ENCODE measurements at regions not wholly inside any gene's neighbourhood (a gene's known extent, or its start where the extent isn't known, plus 50 kb on each side); places are given as distances from the start of the nearest gene placed in this dataset.

GRCh38 chr1:197991594-197991993 lies 74.4 kb downstream of the LHX9 start (continued):
- TF ChIP-seq ZBTB40 (IDR thresholded peaks at IDR 0.05; ENCODE audit: borderline replicate concordance): no peak
- no peak for TF ChIP-seq CEBPB (IDR thresholded peaks at IDR 0.05; ENCODE audit: borderline replicate concordance in 1 of 2, low read depth in 2 of 2, low read length in 2 of 2)
- no peak for TF ChIP-seq GABPA (IDR thresholded peaks at IDR 0.05; ENCODE audit: low read depth)
- no peak for TF ChIP-seq CBX5 (IDR thresholded peaks at IDR 0.05; ENCODE audit: low read depth)
- no peak for TF ChIP-seq IKZF1 (conservative IDR thresholded peaks at IDR 0.05)
- TF ChIP-seq ZNF274 (IDR thresholded peaks at IDR 0.05; ENCODE audit: insufficient read depth, insufficient read length): no peak
- TF ChIP-seq POU2F2 (IDR thresholded peaks at IDR 0.05; ENCODE audit: borderline replicate concordance, low read depth, low read length): no peak
- no peak for TF ChIP-seq CREM (IDR thresholded peaks at IDR 0.05; ENCODE audit: low read depth)
- TF ChIP-seq LARP7 (IDR thresholded peaks at IDR 0.05): no peak
- no peak for TF ChIP-seq FOXM1 (IDR thresholded peaks at IDR 0.05; ENCODE audit: low read depth, low read length)

DNA sequence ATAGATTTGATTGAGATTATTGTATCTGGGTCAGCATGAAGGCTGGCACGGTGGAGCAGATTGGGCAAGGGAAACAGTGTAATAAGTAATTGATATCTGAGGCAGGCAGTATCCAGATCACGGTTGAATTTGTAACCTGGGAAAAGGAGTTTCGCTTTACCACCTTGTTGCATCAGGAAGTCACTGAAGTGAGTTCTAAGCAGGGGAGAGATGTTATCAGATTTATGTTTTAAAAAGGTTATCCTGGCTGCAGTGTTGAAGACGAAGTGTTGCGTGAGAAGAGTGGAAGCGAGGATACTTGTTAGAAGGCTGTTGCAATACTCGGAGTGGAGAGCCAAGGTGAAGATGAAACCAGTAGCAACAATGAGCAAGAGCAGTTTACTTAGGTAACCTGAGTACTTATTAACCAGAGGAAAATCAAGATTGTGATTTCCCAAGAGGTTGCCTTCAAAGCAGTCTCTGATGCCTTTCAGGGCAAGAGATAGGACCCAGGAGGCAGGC lies 77.8 kb downstream of the LHX9 start:
- H3K27ac ChIP-seq (ENCODE audit: control insufficient read depth, insufficient read depth): no peak overlapping the region
- DNase-seq (ENCODE audit: low read depth, low spot score) (no peak), FAIRE-seq (no peak), ATAC-seq (no peak)
- H3K79me2 ChIP-seq (ENCODE audit: control insufficient read depth, insufficient read depth, low read length): no peaks in the 10 kb centered on the region
- no peak overlapping the region for H3K4me3 ChIP-seq
- no peaks in the 10 kb centered on the region for H3K9me3 ChIP-seq (replicated peaks; ENCODE audit: control insufficient read depth, insufficient read depth, low read length)
- intact Hi-C loops (cut with micrococcal nuclease; ENCODE audit: unreplicated experiment) (no loop called here), in situ Hi-C loops (cut with MboI) (no loop called here)
- no peak overlapping the region for H3K9ac ChIP-seq (ENCODE audit: control insufficient read depth, insufficient read depth, low read length)
- H3K4me1 ChIP-seq (ENCODE audit: control insufficient read depth, insufficient read depth, low read length): no peaks in the 10 kb centered on the region
- BruUV-seq (replicated peaks): no TSS peak
- ChIA-PET RAD21 (ENCODE audit: unreplicated experiment) (no interaction called here), SMC1A (ENCODE audit: uncharacterized antibody, unreplicated experiment) (interaction anchor here (1.4 kb wide), 1 partner anchor 125 kb away, joined by 3 read pairs; no protein-coding TSS in a partner anchor), POLR2A (no interaction called here), CTCF (no interaction called here)
- no peaks in the 10 kb centered on the region for H4K20me1 ChIP-seq (ENCODE audit: control insufficient read depth, insufficient read depth)
- WGBS (ENCODE audit: insufficient coverage, insufficient replicate concordance, low lambda C conversion rate, missing lambda C conversion rate): 52% methylated on average over 7 of the region's 7 CpGs
- H3K4me2 ChIP-seq (ENCODE audit: control insufficient read depth, insufficient read depth): no peak overlapping the region
- H3K27me3 ChIP-seq (replicated peaks in 1 of 2; ENCODE audit: control insufficient read depth in 2 of 2, insufficient read depth in 2 of 2, low read length in 1 of 2): no peaks in the 10 kb centered on the region
- H2AFZ ChIP-seq (ENCODE audit: control insufficient read depth, low read depth, low read length): no peak overlapping the region
- H3K36me3 ChIP-seq (ENCODE audit: control insufficient read depth in 2 of 2, insufficient read depth in 2 of 2, low read length in 1 of 2): no peaks in the 10 kb centered on the region
- TF ChIP-seq ZNF217 (IDR thresholded peaks at IDR 0.05): no peak
- no peak for TF ChIP-seq STAT1 (conservative IDR thresholded peaks at IDR 0.05)
- no peak for TF ChIP-seq IKZF1 (conservative IDR thresholded peaks at IDR 0.05)
- TF ChIP-seq GATAD2B (conservative IDR thresholded peaks at IDR 0.05; ENCODE audit: low read depth): no peak
- TF ChIP-seq CBX5 (IDR thresholded peaks at IDR 0.05; ENCODE audit: low read depth): no peak
- TF ChIP-seq CTCF (IDR thresholded peaks at IDR 0.05 in 2 of 3, conservative IDR thresholded peaks at IDR 0.05 in 1 of 3; ENCODE audit: control insufficient read depth in 2 of 3, extremely low read depth in 1 of 3, insufficient read depth in 1 of 3, low read depth in 3 of 3, low read length in 3 of 3): no peak
- no peak for TF ChIP-seq CEBPB (IDR thresholded peaks at IDR 0.05; ENCODE audit: borderline replicate concordance in 1 of 2, low read depth in 2 of 2, low read length in 2 of 2)
- no peak for TF ChIP-seq ETV6 (conservative IDR thresholded peaks at IDR 0.05 in 1 of 2, IDR thresholded peaks at IDR 0.05 in 1 of 2; ENCODE audit: borderline replicate concordance in 1 of 2, low read depth in 1 of 2)
- no peak for TF ChIP-seq FOS (IDR thresholded peaks at IDR 0.05; ENCODE audit: borderline replicate concordance, extremely low read depth, insufficient read length)
- TF ChIP-seq SMAD5 (IDR thresholded peaks at IDR 0.05; ENCODE audit: low read depth): no peak
- TF ChIP-seq ZNF384 (IDR thresholded peaks at IDR 0.05; ENCODE audit: borderline replicate concordance, low read depth, low read length): no peak
- TF ChIP-seq BRCA1 (IDR thresholded peaks at IDR 0.05; ENCODE audit: low read depth, low read length): no peak
